Left lobe of liver (tissue), 2 donors: ENCODE measurements at regions not wholly inside any gene's neighbourhood (a gene's known extent, or its start where the extent isn't known, plus 50 kb on each side); places are given as distances from the start of the nearest gene placed in this dataset.
"Not testable (repeated sequence)": the region's sequence is repeated elsewhere in the genome, so short reads cannot be mapped to it uniquely, and the experiment has no call there.

Experiments
- ATAC-seq: fragments of 200-7000 bp; cut with Tn5 transposase; one replicate; pipeline ENCODE4 v1.9.1; 2020; ENCODE audit warnings: mild to moderate bottlenecking, moderate library complexity
- DNase-seq: peaks from one replicate; pipeline ENCODE4 v3.0.0-alpha.2; 2020; ENCODE audit warnings: low spot score
- donor health status: DM: no; HTN: no; CAD: no; lungs with moderate emphysema.
- donor health status: DM: no; HTN: yes; CAD: no.

GRCh38 chr5:154653764-154654485 lies 101.3 kb upstream of the LARP1 start:
- peak; percentile 18 for ATAC-seq
- DNase-seq, result peak; percentile 46

- ATAC-seq, result peak; percentile 91
- DNase-seq, result peak; percentile 92
Observed at GRCh38 chr5:154653418-154653763, 101.8 kb upstream of the LARP1 start.

DNA sequence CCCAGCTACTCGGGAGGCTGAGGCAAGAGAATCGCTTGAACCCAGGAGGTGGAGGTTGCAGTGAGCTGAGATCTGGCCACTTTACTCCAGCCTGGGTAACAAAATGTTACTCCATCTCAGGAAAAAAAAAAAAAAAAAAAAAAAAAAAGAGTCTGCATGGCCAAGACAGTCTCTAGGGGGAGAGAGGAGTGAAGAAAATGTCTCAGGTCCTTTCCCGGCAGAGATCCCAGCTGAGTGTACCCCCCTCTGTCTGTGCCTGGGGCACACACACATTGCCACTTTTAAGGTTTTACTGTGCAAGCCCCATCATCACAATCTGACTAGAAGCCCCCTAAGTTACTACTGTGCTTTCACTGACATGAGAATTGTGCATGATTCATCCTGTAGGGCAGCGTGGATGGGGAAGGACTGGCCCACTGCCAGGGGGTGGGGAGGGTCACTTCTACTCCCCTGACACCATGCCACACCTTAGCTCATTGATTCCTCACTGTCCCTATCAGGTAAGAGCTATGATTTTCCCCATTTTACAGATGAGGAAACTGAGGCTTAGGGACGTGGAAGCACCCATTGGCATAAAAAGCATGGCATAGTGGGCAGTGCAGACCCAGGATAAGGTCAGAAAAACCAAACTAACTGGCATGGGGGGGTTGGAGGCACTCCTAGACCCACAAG lies 102.3 kb upstream of the LARP1 start:
- DNase-seq (no peak), ATAC-seq (no peak)

DNA sequence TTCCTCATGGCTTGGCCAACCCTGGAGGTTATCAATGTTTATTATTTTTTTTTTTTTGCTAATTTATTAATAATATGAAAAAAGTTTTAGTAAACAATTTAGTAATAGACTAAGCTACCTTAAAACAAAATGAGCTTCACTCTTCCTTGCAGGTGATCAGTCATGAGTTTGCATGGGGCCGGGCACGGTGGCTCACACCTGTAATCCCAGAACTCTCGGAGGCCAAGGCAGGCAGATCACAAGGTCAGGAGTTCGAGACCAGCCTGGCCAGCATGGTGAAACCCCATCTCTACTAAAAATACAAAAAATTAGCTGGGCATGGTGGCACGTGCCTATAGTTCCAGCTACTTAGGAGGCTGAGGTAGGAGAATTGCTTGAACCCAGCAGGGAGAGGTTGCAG lies 103.4 kb upstream of the LARP1 start:
- not testable (repeated sequence) for DNase-seq, ATAC-seq

- ATAC-seq (peak; percentile 11), DNase-seq (peak; percentile 73)
Observed at GRCh38 chr5:154648706-154649105, 106.5 kb upstream of the LARP1 start.

DNA sequence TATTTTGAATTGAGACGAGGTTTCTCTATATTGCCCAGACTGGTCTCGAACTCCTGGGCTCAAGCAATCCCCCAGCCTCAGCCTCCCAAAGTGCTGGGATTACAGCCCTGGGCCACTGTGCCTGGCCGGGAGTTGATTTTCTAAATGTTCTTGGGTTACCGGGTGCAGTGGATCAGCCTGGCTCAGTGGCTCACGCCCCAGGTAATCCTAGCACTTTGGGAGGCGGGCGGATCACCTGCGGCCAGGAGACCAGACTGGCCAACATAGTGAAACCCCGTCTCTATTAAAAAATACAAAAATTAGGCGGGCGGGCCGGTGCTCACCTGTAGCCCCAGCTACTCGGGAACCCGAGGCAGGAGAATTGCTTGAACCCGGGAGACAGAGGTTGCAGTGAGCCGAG lies 106.9 kb upstream of the LARP1 start:
- DNase-seq, result no peak
- no peak for ATAC-seq

DNA sequence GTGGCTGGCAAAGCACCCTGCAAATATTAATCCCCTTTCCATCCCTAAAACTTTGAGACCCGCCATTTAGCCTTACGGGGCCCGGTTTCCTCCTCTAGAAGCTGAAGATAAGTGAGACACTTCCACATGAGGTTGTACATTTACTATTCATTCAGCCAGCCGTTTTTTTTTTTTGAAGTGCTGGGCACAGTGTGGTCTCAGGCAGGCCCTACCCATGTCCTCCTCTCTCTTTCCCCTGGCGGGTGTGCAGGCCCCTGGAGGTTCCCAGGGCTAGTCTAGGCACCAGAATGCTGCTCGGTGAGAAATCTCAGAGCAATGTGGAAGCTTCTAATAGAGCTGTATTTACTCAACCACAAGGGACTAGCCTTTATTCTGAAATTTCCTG lies 107.4 kb upstream of the LARP1 start:
- DNase-seq (no peak), ATAC-seq (peak; percentile 7)

DNA sequence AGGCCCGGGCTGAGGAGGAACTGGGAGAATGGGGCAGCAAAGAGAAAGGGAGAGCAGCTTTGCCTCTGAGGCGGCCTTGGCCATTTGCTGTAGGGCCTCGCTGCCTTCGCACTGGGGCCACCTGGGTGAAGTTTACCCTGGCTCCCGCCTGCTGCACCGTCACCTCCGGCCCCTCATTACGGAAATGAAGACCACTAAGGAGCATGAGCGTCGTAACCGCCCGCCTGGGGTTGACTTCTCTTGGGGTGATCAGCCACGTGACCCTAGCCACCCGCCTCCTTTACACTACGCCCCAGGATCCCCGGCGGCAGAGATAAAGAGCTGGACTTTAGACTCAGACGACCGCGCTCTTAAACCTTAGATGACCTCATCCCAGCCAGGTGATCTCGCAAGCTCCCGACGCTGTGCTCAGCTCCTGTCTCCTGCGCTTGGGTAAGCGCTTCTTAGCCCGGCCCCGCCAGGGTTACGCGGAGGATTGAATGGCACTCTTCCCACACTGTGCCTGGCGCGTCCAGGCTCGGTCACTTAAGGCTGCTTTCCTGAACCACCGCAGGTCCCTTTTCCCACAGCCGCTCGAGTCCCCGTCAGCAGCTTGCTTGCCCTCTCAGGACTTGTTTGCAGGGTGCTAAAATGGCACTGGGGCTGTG lies 107.9 kb upstream of the LARP1 start:
- peak; percentile 81 for DNase-seq
- peak; percentile 78 for ATAC-seq

DNA sequence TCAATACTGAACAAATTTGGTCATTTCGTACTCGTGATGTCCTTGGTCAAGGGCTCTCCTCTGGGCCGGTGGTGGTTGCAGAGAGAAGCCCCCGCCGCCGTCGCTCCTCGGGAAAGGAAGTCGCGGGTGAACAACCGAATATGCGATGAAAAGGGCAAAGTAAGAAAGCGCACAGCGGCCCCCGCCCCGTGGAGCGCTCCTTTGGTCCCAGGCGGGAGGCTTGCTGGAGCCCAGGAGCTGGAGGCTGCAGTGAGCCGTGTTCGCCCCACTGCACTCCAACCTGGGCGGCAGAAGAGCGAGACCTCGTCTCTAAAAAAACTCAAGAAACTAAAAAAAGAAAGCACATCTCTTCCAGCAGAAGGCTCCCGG lies 108.4 kb upstream of the LARP1 start:
- DNase-seq, result no peak
- no peak for ATAC-seq

- peak; percentile 50 for DNase-seq
- ATAC-seq, result peak; percentile 63
Observed at GRCh38 chr5:154644745-154645411, 110.3 kb upstream of the LARP1 start.

DNA sequence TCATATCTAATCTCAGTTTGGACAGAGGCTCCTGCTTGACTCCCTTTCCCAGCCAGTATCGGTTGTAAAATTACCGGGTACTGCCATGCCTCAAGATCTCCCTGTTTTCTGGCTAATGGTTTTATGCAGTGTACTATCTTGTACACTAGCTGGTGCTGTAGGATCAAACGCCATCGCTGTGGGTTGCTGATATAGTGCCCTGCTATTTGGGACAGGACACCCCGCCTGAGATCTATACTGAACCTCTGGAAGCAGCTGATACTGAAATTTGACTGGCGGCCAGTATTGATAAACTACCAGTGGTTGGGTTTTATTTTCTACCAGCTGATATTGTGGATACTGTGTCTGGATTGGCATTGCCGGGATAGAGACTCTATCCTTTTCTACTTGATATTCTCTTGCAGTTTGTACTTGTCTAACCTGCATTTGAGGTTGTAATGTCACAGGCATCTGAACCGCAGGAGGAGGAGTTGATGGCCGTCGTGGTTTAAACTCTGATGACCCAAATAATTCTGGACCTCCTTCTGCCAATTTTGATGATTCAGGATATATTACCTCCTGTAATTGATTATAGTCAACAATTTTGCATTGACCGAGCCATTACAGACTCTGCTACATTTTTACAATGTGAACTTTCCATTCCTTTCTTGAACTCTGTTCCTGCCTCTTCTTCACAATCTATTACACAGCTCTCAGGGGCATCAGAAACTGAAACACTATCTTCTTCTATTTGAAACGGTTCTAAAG lies 112.5 kb upstream of the LARP1 start:
- DNase-seq, result no peak
- ATAC-seq, result peak; percentile 71

- not testable (repeated sequence) for ATAC-seq, DNase-seq
Observed at GRCh38 chr5:154640213-154640831, 114.9 kb upstream of the LARP1 start.

- not testable (repeated sequence) for ATAC-seq, DNase-seq
Observed at GRCh38 chr5:154636786-154637185, 118.4 kb upstream of the LARP1 start.

GRCh38 chr5:154636271-154636670 lies 118.9 kb upstream of the LARP1 start:
- not testable (repeated sequence) for DNase-seq, ATAC-seq

- ATAC-seq, DNase-seq: not testable (repeated sequence)
Observed at GRCh38 chr5:154633744-154634143, 121.4 kb upstream of the LARP1 start.

DNA sequence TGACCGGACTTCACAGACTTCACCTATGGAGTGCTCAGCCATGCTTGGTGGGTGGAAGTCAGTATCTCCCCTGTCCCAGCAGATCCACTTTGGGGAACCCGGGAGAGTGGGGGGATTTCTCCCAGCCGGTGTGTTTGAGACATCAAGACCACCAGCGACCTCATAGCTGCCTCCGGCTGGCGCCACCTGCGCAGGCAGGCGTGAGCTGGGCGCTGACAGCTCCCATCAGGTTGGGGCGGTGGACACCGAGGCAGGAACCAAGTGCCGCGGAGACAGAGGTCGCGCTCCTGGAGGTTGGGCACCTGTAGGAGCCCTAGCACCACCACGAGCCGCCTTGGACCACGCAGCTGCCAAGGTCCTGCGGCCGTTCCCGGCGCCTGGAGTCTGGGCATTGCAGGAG lies 124.0 kb upstream of the LARP1 start:
- DNase-seq (no peak), ATAC-seq (no peak)

DNA sequence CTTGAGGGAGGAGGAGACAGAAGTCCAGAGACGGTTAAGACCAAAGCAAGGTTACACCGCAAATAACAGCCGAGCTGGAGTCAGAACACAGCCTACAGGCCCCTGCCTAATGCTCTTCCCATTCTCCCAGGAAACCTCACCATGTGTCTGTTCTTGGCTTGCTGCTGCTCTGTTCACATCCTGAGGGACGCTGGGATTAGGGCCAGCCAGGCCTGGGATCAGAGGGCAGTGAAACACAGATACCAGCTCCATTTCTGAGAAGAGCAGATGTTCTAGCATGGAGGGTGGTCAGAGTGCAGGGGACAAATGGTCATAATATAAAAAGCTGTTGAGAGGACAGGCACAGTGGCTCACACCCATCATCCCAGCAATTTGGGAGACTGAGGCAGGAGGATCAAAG lies 124.8 kb upstream of the LARP1 start:
- DNase-seq (no peak), ATAC-seq (peak; percentile 84)

DNA sequence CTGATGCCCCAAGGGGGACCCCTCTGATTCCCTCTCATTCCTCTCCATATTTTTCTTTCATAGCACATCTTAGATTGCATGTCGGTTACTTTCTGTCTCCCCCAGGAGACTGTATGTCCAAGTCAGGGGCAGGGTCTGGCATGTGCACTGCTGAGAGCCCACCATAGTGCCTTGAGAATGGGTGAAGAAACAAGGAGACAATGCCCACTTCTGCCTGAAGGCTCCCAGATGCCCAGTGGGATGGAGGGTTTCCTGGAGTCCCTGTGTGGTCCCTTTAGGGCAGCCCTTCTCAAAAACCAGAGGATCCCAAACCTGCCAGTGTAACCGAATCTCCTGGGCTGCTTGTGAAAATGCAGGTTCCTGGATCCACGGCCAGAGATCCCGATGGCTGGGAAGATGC lies 126.5 kb upstream of the LARP1 start:
- ATAC-seq (no peak), DNase-seq (no peak)

- ATAC-seq (no peak), DNase-seq (no peak)
Observed at GRCh38 chr5:154627698-154628678, 127.2 kb upstream of the LARP1 start.
